HG03520 (cell line): ENCODE measurements at regions not wholly inside any gene's neighbourhood (a gene's known extent, or its start where the extent isn't known, plus 50 kb on each side); places are given as distances from the start of the nearest gene placed in this dataset.

Experiments used
- ATAC-seq: cut with Tn5 transposase; IDR thresholded peaks from one replicate; pipeline ENCODE4 v1.9.1; 2021; ENCODE audit warnings: mild to moderate bottlenecking, moderate library complexity; ENCODE audit not compliant: unreplicated experiment

GRCh38 chr12:4030929-4031702 is 157.9 kb upstream of the PARP11 start:
- no peak for ATAC-seq

DNA sequence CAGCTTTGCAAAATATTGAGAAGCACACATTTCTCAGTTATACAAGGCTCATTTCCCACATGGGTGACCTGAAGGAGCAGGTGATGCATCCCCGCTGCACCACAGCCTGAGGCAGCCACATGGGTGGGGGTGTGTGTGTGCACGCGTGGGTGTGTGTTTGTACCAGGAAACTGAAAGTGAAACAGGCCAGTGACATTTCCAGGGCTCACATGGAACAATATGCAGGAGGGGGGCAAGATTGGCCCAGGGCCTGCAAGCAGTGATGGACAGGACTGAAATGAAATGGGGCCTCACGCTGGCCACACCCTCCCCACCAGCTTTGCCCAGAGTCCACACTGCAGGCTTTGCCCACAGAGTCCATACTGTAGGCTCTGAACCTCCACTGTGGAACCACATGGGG is 154.2 kb upstream of the PARP11 start:
- no peak for ATAC-seq

DNA sequence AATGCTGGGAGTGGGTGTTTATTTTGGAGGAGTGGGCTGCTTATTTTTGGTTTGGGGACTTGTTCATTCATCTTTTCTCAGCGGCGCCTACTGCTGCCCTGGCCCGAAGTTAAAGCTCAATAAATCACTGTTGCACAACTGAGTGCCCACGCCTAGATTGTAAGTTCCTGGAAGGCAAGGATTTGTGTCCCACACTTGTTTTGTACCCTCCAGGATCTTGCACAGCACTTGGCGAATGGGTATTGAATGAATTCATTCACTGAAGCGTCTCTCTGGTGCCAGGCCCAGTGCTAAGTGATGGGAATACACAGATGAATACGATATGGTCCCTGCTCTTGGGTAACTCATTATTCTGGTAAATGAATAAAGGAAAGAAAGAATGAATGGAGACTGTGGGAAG is 153.3 kb upstream of the PARP11 start:
- no peak for ATAC-seq

GRCh38 chr12:4026020-4026358 is 152.8 kb upstream of the PARP11 start:
- no peak for ATAC-seq

DNA sequence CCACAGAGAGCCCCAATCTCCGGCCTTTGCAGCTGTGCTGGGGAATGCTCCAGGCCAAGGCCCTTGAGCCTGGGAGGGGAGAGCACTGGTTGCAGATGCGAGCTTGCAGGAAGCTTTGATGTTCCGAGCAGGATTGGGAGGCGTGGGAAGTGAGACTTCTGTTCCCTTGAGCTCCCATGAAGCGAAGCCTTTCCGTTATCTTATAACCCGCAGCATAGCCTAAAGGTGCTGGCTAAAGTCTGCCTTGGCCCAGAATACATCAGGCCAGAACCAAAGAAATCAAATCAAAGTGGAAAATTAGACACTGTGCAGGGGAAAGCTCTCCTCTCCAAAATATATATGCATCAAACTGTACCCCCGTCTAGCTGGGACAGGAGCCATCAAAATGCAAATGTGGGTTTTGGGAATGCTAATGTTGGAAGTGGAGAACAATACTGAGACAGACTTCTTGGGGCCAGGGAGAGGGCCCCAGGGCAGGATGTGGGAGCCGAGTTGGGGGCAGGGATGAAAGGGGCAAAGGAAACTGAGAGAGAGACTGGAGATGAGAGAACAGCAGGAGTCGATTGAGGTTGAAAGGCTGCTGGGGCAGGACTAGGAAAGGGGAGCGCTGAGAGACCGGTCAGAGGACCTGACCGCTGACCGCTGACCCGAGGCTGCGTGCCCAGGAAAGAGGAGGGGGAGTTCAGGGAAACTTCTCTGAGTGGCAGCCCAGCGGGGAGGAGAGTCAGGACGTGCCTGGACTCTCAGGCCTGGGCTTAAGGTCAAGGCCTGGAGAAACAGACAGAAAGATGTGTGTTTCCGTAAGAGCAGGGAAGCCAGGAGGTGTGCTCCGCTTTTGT is 152.2 kb upstream of the PARP11 start:
- ATAC-seq: no peak

- no peak for ATAC-seq
Observed at GRCh38 chr12:4024701-4025100, 151.5 kb upstream of the PARP11 start.

DNA sequence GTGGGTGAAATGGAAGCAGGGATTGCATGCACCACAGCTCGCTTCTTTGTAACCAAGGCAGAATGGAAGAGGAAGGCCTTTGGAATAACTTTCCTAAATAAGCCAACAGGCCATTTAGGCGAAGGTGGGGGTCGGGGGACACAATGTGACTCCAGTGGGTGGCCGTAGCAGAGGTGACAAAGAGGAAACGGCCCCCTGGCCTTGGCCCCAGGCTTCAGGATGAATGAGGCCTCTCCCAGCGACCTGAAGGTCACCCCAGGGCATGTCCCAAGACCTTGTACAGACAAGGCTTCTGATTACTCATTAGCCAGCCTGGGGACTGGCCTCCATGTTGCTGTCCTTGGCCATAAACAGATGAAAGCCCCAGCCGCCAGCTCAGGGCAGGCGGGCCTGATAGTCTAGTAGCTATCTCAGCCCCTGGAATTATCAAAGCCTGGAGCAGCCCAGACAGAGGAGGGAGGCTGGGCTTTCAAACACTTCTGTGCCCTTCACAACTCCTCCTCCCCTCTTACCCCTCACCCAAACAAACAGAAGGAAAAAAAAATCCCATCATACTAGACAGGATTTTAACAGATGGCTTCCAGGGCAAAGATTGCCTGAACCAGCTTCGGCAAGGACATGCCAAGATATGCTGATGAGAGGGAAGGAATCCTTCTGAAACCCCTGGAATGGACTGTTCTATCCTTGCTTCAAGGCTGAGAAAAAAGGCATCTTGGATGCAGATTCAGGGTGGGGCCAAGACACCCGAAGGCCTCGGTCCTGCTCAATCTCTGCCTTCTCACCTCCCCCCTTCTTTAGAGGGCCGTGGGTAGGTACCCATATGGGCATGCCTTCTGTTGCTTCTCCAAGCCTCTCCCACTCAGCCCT is 142.3 kb upstream of the PARP11 start:
- ATAC-seq: no peak

DNA sequence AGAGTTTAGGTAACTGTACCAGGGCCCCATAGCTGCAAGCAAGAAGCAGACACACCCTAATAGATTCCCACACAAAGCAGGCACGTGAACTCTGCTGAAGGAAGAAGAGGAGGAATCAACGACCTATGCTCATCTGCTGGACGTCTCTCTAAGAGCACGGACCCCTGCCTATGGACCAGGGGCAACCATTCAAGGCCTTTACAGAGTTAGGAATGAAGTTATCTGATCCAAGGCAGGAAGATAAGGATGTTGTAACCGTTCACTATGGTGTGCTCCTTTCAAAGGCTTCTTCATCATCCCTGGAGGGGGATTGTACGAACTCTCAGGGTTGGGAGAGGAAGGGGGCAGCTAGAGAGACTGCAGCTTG is 141.6 kb upstream of the PARP11 start:
- no peak for ATAC-seq

DNA sequence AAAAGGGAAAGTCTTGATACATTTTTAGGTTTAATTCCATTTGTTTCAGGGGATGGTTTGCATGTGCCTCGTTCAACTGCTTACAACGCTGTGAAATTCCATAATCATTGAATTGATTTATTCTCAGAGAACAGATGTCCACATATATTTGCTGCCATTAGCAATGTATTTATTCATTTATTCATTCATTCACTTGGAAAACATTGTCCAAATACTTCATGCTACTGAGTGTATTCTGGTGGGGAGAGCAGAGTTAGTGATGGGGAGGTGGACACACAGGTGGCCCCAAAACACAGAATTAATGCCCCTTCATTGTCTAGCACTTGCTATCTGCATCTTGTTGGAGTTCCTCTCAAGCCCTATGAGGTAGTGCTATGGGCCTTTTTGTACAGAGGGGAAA is 141.2 kb upstream of the PARP11 start:
- no peak for ATAC-seq

GRCh38 chr12:4012977-4013968 is 140.1 kb upstream of the PARP11 start:
- no peak for ATAC-seq

DNA sequence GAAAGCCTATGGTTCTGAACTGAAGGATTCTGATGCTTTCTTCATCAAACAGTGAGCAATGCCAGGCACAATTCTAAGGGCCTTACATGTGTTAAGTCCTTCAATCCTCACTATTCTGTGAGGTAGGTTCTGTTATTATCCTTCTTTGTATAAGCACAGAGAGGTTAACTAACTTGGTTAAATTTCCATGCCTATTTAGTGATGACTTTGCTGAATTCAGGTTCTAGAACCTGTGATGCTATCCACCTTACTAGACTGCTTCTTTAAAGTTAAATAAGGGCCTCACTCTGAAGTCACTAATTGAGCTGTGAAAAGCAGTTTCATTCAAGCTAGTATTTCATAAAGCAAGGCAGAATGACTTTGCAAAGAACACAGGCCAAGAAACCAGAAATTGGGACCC is 138.9 kb upstream of the PARP11 start:
- ATAC-seq: no peak

- ATAC-seq: no peak
Observed at GRCh38 chr12:4011597-4011996, 138.4 kb upstream of the PARP11 start.

DNA sequence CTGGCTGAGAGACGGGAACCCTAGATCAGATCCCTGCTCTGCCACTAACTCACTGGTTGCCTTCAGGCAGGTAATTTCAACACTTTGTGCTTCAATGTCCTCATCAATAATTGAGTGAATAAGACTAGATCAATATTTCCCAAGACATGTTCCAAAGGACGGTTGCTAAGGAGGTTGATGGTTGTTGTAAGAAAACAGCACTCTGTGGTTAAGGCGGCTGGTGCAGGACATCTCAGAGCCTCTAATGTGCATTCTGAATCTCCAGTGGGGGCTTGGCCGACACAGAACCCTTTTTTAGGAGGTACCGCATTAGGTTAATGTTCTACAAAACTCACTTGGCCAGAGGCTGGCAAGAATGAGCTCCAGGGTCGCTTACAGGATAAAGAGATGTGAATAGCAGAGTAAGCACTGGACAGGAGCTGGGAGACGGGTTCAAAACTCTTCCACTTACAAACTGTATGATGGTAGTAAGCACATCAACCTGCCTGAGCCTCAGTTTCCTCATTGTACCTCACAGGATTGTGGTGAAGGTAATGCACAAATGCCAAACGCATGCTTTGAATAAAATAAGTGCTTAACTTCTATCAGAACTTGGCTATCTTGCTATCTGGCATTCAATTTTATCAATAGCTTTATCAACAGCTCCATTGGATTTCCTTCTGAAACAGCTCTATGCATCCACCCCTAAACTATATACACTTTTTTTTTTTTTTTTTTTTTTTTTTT is 136.9 kb upstream of the PARP11 start:
- no peak for ATAC-seq

DNA sequence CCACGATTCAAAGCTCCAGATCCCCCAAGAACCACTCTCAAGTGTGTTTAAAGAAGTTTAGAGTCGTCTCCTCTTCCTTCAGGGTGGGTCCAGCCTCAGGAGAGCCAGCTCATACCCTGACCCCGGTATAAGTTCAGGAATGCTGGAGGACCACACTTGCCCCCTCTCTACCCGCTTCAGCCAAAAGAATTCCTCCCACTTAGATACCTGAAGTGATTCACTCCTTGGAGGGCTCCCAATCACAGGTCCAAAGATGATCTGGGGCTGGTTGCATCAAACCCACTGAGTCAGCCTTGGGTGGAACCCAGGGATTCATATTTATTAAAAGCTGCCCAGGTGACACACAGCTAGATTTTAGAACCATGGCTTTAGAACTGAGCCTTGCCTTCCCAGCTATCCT is 133.5 kb upstream of the PARP11 start:
- ATAC-seq: no peak

GRCh38 chr12:4005851-4006430 is 132.7 kb upstream of the PARP11 start:
- ATAC-seq: no peak

DNA sequence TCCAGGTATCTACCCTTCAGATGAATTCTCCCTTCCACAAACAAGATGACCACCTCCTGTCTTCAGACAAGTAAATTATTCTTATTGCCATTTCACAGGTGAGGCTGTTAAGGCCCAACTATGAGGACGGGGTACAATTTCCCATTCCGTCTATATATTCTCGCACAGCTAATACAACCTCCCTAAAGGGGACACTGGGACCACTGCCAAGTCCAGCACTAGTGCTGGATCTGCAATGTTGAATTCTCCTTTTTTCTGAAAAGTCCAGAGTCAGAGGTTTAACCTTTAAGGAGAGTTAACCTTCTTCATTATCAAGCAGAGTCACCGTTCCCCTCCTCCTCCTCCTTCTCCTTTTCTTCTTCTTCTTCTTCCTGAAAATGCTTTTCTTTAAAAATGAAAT is 130.4 kb upstream of the PARP11 start:
- ATAC-seq: no peak

DNA sequence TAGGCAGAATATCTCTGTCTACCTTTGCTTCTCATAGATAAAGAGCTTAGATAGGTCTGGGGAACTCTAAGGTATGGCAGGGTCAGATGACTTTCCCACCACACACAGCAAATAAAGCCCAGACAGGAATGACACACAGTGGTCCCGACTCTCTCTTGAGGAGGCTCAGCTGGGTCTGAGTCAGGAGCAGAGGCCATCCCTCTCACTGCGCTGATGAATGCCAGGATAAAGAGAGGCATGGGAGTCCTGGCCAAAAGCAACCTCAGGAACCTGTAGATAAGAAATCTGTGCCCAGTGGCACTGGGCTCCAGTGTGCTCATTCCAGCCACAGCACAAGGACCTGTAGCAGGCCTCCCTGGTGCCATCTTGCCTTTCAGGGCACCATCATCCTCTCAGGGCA is 129.4 kb upstream of the PARP11 start:
- ATAC-seq: no peak

- no peak for ATAC-seq
Observed at GRCh38 chr12:4001841-4002240, 128.6 kb upstream of the PARP11 start.

GRCh38 chr12:4001031-4001430 is 127.8 kb upstream of the PARP11 start:
- ATAC-seq: no peak
